ENCODE measurements at regions not wholly inside any gene's neighbourhood (a gene's known extent, or its start where the extent isn't known, plus 50 kb on each side); places are given as distances from the start of the nearest gene placed in this dataset.
A peak's percentile ranks its signal among the peaks of the same experiment; 100 is the strongest.
"Not testable (repeated sequence)": the region's sequence is repeated elsewhere in the genome, so short reads cannot be mapped to it uniquely, and the experiment has no call there.

DNA sequence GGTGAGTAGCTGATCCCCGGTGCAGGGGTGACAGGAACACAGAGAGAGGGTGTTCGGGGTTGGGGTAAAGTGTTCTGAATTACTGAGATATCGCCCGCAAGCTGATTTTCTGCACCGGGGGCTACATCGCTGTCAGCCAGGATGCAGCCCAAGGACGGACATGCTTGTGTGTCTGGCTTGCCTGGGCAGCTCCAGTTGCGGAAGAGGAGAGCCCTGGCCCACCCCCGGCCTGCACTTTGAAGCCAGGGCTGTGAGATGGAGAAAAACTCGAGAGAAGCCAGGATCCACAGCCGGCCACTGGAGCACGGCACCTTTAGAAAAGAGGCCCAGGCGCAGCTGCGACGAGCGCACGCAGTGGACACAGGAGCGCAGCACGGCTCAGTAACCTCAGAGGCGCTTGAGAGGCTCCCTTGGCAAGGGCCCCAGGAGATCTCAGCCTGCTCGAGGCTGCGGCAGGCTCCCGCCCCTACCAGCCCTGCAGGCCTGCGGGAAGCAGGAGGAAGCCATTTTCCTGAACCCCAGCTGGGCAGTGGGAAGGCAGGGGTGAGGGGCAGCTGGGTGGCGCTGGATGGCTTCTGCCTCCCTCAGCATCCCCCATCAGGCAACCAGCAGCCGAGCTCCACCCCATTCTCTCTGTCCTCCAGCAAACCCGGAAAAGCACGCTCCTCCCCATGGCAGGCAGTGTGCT lies 59.2 kb downstream of the C9orf50 start:
- no peak for DNase-seq (ENCODE audit: low spot score)

DNA sequence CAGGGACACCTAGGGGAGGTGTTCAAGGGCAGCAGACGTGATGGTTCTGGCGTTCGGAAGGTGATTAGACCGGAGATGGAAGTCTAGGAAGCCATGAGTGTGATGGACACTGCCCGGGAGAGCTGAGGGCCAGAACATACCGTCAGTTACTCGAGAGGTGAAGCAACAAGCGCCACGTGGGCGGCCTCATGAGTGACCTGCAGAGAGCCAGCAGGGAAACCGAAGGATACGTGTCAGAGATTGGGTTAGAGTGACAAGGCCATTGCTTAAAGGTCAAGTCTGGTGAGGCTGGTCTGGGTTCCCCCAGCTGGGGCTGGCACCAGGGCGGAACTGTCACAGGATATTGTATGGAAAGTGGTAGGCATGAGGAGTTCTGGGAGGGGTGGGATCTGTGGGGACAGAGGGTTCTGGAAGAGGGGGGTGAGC lies 60.0 kb downstream of the C9orf50 start:
- DNase-seq (ENCODE audit: low spot score): no peak

DNA sequence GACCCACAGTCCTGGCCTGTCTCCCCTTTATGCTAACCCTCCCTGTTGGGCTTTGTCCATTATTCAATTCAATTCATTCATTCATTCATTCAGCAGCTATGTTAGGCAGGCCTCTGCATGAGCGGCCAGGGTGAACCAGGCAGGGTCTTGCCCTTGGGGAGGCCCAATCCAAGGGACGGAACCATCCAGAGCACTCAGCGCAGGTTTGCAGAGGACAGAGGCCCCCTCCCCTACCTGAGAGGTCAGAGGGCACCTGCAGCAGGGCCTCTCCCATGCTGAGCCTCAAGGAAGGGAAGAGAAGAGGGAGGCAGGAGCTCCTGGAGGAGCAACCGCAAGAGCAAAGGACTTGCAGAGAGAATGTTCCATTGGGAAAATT lies 61.4 kb downstream of the C9orf50 start:
- DNase-seq (ENCODE audit: low spot score): no peak

DNA sequence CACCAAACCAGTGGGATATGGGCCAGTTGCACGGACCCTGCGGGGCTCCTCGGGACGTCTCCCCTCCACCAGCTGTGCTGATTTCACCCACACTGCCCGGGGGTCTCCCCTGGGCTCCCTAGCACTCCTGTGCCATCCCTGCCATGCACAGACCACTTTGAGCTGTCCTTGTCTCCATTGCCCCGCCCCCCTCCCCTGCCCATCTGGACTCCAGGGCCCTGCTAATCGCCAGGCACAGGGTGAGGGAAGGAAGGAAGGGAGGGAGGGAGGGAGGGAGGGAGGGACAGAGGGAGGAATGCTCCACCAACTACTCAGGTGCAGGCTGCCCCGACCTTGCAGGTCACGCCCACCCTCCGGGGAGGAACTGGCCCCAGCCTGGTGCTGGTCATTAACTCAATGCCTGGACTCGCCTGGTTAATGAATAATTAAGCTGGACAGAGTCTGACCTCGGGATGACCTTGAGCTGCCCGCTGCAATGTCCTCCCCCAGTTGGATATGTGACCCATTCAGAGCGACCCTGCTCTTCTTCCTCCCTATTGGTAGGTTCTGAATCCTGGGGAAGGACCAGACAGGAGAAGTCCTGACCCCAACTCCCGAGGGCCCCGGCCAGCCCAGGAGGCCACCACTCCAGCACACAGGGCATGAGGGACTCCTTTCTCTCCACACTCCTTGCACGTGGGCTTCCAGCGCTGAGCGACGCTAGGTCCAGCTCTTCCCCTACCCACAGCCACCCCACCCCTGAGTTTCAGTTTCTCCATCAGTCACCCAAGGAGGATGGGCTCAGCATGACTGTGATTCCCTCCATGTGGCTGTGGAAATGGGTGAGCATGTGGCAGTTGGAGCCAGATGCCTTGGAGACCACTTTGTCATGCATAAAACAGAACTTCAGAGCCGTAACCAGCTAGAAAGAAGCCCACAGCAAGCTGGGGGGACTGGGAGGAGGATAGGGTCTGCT lies 62.1 kb downstream of the C9orf50 start:
- DNase-seq (ENCODE audit: low spot score): peak; percentile 91

DNA sequence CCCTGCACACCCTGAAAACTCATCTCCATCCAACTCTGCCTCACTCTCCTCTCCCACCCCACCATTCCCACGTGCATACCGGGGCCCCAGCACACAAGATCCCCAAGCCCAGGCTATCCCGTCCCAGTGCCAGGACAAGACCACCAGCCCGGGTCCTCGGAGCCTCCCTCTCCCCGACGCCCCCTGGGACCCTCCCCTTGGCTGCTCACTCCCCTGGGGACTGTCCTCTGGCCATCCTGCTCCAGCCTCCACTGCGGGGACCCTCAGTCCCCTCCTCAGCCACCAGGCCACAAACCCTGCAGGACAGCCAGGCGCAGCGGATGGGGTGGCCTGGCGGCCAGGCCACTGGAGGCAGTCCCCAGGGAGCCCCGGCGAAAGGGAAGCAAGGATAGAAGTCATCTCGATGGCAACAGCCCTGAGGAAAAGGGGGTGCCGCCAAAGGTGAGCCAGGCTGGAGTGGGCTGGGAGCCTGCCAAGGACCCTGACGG lies 62.8 kb downstream of the C9orf50 start:
- no peak for DNase-seq (ENCODE audit: low spot score)

GRCh38 chr9:129557192-129558036 lies 63.5 kb downstream of the C9orf50 start:
- peak; percentile 94 for DNase-seq (ENCODE audit: low spot score)

DNA sequence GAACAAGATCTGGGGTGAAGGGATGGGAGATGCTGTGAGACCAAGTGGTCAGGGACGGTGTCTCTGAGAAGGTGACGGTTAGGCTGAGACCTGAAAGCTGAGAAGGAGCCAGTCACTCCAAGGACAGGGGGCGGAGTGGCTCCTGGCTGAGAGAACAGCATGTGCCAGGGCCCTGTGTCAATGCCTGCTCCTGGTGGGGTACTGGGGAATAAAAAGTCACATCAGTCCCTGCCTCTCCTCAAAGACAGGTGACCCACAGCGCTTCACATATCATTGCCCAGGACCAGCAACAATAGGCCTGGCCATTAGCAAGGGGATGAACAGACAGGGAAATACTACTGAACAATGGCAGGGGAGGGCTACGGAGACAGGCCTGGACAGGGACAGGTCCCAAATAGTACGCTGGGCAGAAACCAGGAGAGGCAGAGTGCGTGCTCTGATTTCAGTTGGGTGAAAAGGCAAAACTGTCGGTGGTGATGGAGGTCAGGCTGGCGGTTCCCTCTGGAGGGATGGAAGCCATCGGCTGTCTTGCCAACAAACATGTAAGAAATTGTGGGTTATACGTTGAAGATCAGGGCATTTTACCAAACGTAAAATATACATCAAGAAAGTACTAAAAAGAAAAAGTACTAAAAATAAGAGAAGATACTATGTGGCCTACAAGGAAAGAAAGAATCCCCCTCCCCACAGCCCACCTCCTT lies 64.3 kb downstream of the C9orf50 start:
- no peak for DNase-seq (ENCODE audit: low spot score)

- DNase-seq (ENCODE audit: low spot score): no peak
Observed at GRCh38 chr9:129555512-129556215, 65.2 kb downstream of the C9orf50 start.

GRCh38 chr9:129554649-129555048 lies 66.3 kb downstream of the C9orf50 start:
- no peak for DNase-seq (ENCODE audit: low spot score)

- no peak for DNase-seq (ENCODE audit: low spot score)
Observed at GRCh38 chr9:129553277-129553676, 67.6 kb downstream of the C9orf50 start.

- no peak for DNase-seq (ENCODE audit: low spot score)
Observed at GRCh38 chr9:129552064-129552463, 68.8 kb downstream of the C9orf50 start.

DNA sequence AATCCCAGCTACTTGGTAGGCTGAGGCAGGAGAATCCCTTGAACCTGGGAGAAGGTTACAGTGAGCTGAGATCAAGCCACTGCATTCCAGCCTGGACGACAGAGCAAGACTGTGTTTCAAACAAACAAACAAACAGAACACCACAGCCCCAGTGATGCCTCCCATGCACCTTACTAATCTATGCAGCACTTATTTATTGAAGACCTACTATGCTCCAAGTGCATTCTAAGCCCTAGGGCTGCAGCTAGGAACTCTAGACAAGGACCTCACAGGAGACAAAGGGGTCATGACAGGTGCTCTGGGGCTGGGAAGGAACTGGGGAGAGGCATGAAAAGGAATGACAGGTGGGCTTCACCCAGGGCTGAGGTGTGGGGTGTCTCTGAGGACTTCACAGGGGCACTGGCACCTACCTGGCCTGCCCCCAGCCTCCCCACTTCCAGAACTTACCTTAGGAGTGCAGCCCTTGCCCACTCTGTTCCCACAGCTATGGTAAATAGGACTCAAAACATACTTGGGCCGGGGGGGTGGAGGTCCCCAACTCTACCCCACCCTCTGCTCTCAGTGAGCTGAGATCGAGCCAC lies 69.4 kb downstream of the C9orf50 start:
- DNase-seq (ENCODE audit: low spot score): no peak

- not testable (repeated sequence) for DNase-seq (ENCODE audit: low spot score)
Observed at GRCh38 chr9:129550977-129551376, 69.9 kb downstream of the C9orf50 start.

DNA sequence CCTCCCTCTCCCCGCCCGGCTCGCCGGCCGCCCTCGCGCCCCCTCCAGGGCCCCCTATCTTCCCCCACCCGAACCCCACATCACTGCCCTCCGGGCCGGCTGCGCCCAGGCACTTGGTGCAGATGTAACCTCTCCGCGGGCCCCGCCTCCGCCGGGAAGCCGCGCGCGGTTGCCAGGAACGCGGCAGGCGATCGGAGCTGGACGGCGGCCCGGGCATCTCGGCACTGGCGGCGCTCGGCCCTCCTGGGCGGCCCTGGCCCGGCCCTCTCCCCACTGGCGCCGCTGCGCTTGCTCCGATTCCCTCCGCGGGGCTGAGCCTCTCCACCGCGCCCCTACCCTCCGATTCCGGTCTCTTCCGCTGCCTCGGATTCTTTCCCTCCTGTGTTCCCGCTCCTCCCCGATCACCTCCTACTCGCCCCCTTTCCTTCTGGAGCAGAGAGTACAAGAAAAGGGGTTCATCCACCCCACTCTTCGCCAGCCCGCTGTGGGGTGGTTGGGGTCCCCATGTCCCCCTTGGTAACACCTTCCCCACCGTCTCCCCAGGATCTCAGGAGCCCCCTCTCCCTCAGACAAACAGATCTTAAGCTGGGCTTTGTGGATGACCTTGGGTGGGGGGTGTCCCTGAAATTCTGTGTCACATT lies 70.6 kb downstream of the C9orf50 start:
- no peak for DNase-seq (ENCODE audit: low spot score)

GRCh38 chr9:129549684-129550083 lies 71.2 kb downstream of the C9orf50 start:
- no peak for DNase-seq (ENCODE audit: low spot score)

DNA sequence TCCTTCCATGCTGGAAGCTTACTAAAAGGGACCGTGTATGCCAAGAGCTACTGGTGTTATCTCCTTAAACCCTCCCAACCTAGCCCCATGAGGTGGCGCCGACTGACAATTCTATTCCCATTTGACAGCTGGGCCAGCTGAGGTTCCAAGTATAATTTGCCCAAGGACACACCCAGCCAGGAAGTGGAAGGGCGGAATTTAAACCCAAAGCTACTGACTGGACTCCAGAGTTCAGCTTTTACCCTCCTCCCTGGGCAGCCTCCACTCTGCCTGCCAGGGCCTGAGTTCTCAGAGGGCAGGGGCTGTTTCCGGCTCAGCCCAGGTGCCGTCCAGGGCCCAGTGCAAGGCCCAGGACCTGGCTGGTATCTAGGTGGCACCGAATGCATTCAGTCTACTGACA lies 71.8 kb downstream of the C9orf50 start:
- DNase-seq (ENCODE audit: low spot score): no peak

- DNase-seq (ENCODE audit: low spot score): no peak
Observed at GRCh38 chr9:129548571-129549135, 72.2 kb downstream of the C9orf50 start.

DNA sequence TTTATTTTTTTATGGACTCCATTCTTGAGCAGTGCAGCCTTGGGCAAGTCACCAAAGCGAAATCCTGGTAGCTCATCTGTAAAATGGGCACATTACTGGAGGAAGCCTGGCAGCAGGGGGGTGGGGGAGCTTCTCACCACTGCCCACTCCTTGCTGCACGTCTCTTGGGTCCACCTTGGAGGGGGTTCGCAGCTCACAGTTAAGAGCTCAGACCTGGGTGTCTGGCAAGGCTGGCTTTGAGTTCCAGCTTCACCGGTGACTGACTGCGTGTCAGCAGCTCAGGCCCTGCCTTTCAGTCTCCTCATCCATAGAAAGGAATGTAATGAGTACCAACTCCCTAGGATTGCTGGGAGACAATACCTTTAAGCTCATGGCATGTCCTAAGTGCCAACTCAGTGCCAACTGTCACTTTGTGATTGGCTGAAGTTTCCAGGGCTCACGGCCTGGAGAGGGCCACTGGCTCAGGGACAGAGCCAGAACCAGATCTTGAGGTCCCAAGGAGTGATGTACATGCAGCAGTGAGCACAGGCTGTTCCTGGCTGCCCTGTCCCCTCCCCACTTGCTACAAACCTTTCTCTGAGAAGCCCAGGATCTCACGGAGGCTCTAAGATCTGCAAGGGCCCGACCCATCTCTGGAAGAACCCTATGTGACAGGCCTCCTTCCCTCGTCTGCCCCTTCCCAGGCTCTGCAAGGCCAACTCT lies 72.9 kb downstream of the C9orf50 start:
- DNase-seq (ENCODE audit: low spot score): no peak

- DNase-seq (ENCODE audit: low spot score): no peak
Observed at GRCh38 chr9:129547063-129547462, 73.8 kb downstream of the C9orf50 start.
